ENCODE measurements at regions not wholly inside any gene's neighbourhood (a gene's known extent, or its start where the extent isn't known, plus 50 kb on each side); places are given as distances from the start of the nearest gene placed in this dataset.
A peak's percentile ranks its signal among the peaks of the same experiment; 100 is the strongest.
"Not testable (repeated sequence)": the region's sequence is repeated elsewhere in the genome, so short reads cannot be mapped to it uniquely, and the experiment has no call there.

DNA sequence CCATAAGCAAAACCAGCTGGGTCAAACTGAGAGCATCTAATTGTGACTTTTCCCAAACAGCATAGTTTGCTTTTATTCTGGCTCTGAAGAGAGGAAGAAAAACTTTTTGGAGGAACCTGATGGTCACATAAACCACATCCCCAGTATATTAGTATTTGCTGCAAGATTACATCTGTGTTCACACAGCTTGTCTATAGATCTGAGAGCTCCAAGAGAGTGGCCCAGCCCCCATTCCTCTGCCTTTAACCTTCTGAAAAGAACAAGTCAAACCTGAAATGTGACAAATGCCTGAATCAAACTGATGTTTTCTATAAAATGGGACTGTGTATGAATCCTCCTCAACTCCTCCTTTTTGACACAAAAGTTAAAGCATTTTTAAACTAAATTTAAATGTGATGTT, 435.2 kb downstream of the ZNF479 start:
- not testable (repeated sequence) for DNase-seq (ENCODE audit: low spot score)

DNA sequence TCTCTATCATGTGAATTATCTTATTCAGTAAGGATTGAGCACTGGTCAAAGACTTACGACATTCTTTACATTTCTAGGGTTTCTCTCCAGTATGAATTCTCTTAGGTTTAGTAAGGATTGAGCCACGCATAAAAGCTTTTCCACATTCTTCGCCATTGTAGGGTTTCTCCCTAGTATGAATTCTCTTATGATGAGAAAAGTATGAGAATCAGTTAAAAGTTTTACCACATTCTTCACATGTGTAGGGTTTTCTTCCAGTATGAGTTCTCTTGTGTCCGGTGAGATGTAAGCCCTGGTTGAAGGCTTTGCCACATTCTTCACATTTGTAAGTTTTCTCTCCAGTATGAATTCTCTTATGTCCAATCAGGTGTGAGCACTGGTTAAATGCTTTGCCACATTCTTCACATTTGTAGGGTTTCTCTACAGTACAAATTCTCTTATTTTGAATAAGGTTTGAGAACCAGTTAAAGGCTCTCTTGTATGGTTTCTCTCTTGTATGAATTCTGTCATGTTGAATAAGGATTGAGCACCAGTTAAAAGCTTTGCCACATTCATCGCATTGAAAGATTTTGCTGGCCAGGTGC, 445.9 kb downstream of the ZNF479 start:
- no peak for DNase-seq (ENCODE audit: low spot score)

DNA sequence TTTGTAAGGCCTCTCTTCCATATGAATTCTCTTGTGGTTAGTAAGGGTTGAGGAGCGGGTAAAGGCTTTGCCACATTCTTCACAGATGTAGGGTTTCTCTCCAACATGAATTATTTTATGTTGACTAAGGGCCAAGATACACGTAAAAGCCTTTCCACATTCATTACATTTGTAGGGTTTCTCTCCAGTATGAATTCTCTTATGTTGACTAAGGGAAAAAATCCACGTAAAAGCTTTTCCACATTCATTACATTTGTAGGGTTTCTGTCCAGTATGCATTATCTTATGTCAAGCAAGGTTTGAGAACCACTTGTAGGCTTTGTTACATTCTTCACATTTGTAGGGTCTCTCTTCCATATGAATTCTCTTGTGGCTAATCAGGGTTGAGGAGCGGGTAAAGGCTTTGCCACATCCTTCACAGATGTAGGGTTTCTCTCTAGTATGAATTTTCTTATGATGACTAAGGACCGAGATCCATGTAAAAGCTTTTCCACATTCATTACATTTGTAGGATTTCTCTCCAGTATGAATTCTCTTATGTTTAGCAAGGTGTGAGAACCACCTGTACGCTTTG, 493.0 kb downstream of the ZNF479 start:
- DNase-seq (ENCODE audit: low spot score): no peak

DNA sequence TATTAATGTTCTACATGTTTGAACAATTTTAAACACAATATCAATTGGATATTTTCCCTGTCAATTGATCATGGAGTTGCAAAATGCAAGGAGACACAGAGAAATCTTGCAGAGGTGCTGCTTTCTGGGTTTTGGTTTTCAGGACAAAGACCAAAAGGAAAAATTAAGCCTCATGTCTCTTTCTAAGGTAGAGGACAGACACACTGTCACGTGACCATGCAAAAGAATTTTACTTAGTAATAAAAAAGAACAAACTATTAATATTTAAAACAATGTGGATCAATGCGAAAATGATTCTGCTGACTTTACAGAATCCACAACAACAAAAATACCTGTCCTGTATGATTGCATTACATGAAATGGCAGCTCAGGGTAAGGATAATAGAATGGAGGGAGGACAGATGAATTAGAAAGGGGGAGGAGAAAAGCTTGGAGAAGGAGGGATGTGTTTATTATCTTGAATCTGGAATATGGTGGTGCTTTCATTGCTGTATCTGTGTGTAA, 493.7 kb upstream of the NUPR2 start:
- no peak for DNase-seq (ENCODE audit: low spot score)

DNA sequence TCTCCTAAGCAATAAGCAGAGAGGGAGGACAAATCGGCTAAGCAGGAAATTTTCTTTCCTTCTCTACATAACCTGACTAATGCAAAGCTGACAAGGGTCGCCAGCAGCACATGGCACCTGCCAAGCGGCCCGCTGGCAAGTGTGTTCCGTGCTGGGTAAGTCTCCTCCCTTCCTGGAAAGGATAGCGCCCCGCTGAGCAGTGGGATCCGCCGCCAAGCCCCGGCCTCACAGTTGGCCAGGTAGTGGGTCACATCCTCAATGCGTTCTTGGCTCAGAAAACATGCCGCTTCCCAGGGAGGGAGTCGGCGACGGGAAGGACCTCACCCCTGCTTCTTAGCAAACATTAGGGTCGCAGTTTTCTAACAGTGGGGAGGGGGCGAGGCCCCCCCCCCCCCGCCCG, 488.9 kb upstream of the NUPR2 start:
- DNase-seq (ENCODE audit: low spot score): no peak

DNA sequence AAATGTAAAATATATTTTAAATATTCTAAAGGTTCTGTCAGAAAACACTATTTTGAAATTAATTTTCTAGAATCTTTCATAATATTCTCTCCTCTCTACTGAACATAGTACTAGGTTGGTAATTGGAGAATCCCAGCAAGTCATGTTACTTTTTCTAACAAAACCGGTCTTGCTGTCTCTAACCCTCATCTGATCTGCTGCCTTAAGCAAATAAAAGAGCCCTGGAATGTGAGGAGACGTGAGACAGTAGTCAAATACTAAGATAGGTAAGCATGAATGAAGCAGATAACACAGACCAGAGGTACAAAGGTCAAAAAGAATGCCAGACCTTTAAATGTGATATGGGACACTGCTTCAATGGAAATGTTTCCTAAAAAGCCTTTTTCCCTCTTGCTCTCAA, 462.4 kb upstream of the NUPR2 start:
- no peak for DNase-seq (ENCODE audit: low spot score)

DNA sequence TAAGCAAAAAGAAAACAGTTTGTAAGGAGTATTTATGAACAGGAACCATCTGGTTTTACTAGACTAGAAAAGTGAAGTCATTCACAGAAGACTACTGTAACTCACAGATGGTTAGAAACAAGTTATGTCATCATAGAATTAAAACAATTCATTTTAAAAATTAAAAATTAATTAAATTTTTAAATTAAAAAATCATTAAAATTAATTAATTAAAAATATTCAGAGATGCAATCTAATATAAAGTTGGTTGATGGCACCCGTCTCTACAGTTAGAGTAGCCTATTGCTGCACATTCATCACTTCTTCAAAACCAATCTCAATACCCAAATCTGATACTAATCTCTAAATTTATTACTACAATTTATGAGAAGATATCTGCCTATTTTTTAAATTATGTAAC, 454.8 kb upstream of the NUPR2 start:
- no peak for DNase-seq (ENCODE audit: low spot score)

DNA sequence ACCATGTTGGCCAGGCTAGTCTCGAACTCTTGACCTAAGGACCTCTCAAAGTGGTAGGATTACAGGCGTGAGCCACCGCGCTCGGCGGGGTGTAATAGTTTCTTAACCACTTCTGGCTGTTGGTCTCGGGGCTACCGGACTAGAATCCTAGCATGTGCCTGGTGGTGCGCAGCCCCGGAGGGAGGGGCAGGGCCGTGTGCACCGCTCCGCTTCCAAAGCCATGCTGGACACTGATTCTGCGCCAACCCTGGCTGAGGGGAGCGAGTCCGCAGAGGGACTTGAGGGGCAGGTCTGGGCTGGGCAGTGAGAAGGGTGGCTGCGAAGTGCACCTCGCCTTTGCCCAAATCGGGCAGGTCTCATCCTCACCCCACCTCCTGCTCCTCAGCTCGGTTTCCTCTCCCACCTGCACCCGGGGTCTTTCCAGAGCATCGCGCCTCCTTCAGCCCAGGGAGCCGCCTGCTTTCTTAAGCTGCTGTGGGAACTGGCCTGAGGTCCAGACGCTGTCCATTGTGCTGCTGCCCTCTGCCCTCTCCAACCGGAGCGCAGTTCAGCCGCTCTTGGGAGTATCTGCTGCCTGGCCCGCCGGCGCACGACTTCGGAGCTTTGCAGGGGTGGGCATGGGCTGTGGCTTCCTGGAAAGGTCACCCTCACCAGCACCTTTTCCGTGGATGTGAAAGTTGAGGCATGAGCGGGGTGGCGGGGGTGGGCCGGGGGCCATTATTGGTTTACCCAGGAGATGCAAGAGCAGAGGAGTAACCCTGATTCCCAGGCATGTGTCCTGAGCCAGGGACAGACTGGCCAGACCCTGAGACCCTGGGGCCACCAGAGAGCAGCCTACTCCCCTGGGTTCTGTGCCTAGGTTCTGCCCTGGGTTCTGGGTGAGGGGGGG, 422.6 kb upstream of the NUPR2 start:
- DNase-seq (ENCODE audit: low spot score): no peak

DNA sequence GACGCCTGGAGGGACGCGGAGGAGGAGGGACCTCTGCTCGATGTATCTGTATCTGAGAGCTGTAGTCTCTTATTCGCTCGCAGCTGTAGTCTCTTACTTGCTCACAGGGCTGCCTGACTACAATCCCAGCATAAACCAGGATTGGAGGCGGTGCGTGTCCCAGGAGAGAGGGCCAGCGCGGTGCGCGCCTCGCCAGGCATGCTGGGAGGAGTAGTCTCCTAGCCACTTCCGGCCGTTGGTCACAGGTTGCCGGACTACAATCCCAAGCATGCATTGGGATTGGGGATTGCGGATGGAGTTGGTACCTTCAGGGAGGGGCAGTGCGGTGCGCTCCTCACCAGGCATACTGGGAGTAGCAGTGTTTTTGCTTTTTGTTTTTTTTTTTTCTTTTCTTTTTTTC, 421.7 kb upstream of the NUPR2 start:
- peak; percentile 4 for DNase-seq (ENCODE audit: low spot score)

DNA sequence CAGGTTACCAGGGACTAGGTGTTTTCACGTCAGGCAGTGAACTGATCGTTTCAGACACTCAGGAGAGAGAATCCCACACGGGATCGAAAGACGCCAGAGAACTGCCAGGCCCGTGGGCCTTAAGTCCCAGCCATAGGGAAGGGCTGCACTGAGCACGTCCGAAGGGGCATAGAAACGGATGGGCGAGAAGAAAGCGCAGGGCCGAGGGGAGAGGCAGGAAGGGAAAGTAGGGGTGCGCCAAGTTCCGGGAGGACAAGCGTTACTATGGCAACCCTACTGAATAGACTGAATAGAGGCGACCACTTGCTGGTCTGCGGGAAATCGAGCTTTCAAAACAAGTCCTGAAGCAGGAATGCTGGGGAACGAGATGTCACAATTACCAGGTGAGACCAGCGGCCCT, 421.3 kb upstream of the NUPR2 start:
- no peak for DNase-seq (ENCODE audit: low spot score)

DNA sequence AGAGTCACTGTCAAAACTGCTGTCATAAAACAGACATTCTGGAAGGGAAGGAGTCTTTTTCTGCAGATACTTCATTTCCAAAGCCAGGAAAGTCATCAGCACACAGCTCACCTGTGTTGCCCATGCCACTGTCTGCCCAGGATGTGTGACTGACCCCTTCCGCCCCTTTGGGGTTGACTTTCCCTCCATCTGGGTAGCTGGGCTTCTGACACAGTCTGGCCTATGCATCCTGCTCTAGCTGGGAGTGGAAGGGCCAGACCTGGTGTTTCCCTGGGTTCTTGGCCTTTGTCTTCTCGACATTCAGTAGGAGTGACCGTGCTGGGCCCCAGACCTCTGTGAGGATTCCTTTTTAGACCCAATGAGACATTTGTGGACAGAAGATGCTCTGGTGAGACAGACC, 378.9 kb upstream of the NUPR2 start:
- DNase-seq (ENCODE audit: low spot score): no peak

DNA sequence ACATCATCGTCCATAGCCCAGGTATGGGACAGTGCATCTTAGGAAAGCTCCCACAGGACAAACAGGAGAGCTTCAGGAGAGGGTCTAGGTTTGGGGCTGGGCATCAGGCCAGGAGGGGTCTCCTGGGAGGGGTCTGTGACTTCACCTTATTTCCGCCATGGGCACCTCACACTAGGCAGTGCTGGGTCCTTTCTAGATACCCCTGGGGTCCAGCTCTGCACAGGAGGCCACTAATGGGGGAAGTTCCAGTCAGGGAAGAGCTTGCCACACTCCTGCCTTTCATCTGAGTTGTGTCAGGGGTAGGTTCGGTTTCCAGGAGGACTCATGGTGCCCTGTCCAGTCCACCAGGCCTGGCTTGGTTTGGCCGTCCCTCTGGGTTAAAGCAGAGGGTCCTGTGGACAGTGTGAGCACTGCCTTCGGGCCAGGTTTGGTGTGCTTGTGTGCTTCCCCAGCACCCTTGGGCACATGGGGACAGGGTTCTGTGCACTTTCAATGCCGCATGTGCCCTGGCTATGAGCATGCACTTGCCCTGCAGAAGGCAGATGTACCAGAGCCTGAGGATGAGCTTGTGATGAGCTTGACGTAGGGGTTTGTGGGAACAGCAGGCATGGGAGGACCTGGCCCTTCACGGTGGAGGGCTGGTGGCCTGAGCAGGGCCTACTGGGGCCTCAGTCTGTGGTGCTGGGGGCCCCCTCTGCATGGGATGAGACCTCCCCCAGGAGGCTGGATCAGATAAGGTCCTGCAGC, 377.7 kb upstream of the NUPR2 start:
- DNase-seq (ENCODE audit: low spot score): no peak

DNA sequence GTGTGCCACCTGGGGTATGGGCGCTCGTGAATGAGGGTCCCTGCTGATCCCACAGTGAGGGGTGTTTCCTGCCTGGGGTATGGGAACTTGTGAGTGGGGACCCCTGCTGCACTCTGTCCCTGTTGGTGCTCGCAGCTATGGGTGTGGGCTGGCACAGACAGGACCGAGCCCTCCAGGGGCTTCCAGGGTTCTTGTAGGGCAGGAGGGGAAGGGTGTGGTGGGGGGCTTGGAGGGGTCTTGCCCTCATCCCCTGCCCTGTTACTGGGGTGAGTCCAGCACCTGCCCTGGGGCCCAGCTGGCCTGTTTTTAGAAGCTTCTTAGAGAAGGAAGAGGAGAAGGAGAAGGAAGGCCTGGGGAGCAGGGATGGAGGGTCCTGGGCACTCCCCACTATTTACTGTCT, 377.0 kb upstream of the NUPR2 start:
- no peak for DNase-seq (ENCODE audit: low spot score)

DNA sequence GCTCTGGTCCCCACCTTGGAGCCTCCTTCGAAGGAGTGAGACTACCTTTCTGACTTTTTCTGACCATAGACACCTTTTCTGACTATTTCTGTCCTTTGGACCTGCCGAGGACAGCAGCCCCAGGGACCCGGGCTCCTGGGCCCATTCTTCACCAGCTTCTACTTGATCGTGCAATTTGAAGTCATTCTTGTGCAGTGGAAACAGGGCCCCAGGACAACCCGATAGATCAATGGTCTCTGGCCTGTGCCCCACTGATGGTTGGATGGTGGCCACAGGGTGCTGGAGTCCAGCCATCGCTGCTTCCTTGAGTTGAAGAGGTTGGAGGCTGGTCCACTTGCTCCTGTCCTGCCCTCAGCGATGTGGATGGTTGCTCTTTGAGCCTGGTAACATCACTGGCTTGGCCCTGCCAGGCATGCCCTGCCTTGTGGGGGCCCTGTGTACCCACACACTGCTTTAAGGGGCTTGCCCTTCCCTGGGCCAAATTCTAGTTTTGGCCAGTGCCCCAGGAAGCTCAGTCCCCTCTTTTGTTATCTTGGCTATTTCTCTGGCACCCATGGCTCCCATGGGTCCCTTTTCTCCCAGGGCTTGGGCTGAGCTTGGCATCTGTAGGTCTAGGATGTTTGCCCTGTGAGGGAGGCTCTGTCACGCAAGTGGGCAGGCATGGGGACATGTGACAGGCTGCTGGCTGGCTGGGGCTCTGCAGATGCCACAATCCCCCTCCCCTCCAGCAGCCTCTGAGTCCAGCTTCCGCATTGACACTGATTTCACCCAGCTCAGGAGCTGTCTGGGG, 375.6 kb upstream of the NUPR2 start:
- DNase-seq (ENCODE audit: low spot score): no peak

DNA sequence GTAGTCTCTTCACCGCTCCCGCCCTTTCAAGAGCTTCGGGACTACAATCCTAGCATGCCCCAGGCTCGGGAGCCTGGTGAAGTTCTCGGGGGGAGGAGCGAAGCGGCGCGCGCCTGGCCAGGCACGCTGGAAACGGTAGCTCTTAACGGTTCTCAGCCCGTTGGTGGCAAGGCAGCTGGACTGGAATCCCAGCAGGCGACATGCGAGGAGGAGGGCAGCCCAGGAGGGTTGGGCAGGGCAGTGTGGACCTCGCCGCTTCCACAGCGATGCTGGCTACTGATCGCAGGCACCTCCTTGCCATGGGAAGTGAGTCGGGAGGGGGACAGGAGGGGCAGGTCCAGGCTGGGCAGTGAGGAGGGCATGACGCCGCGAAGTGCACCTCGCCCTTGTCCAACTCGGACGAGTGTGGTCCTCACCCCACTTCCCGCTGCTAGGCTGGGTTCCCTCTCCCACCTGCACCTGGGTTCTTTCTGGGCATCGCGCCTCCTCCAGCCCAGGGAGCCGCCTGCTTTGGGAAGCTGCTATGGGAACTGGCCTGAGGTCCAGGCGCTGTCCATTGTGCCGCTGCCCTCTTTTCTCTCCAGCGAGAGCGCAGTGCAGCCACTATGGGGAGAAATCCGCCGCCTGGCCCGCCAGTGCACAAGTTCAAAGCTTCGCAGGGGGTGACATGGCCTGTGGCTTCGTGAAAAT, 367.8 kb upstream of the NUPR2 start:
- no peak for DNase-seq (ENCODE audit: low spot score)

DNA sequence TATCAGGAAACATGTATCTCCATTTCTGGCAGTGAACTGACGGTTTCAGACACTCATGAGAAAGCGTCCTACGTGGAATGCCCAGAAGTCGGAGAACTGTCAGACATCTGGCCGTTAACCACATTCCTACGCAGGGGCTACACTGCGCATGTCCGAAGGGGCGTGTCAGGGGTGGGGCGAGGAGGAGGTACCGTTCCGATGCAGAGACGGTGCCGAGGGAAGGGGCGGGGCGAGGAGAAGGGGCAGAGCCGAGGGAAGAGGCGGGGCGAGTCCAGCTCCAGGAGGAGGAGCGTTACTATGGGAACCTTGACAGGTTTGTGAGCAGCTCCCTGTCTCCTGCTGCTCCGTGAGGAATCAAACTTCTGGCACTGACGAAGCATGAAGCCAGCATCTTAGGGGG, 366.9 kb upstream of the NUPR2 start:
- no peak for DNase-seq (ENCODE audit: low spot score)

DNA sequence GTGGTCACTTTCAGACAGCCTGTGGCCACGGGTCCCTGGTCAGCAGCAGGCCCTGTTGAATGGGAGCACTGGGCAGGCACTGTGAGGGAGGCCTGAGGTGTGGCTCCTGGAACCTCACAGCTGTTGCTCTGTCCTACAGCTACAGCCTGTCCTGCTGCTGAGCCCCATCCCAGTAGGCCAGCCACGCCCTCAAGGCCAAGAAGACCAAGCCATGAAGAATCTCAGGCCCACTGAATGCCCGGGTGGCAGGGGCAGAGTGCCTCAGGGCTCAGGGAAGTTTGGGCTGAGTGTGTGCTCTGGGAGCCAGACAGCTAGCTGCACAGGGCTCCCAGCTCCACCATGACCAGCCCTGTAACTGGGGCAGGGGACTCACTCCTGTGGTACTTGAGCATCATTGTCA, 363.5 kb upstream of the NUPR2 start:
- DNase-seq (ENCODE audit: low spot score): no peak

DNA sequence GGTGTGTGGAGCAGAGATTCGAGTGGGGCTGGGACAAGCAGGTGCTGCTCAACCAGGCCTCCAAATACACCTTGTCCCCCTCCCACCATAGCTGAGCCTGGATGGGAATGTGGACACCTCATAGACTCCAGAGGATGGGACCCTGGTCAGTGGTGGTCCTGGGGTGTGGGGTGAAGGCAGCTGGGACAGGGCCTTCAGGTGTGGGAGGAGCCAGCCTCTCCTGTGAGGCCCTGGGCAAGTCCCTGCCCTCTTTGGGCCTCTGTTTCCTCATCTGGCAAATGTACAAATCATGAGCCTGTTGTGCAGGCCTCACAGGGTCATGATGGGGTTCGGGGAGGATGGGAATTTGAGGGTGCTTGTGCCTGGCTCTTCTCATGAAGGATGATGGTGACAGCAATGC, 362.9 kb upstream of the NUPR2 start:
- no peak for DNase-seq (ENCODE audit: low spot score)

DNA sequence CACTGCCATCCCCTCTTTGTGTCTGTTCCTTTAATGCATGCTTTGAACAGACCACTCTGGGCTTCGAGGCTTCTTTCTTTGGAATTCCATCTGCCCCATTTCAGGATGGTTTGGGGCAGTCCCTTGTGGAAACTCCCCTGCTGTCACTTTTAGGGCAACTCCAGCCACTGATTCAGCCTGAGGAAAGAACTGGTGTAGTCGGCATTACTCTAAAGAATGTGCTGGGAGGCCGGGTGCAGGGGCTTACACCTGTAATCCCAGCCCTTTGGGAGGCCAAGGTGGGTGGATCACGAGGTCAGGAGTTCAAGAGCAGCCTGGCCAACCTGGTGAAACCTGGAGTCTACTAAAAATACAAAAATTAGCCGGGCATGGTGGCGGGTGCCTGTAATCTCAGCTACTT, 358.1 kb upstream of the NUPR2 start:
- DNase-seq (ENCODE audit: low spot score): no peak

DNA sequence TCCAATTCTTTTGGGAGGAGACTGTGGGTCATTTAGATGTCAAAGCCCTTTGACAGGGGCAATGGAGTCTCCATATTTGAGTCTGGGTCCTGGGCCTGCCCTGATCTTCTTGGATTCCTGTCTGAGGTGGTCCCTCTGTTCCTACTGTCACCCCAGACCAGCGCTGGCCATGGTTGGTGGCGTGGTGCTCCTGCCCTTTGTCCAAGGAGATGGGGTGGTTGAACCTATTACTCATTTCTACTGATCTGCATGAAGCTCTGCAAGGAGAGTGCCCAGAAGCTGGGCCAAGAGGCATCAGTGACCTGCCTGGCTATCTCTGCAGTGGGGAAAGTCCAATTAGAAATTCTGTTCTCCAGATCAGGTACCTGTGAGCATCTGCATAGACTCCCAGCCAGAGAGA, 355.6 kb upstream of the NUPR2 start:
- DNase-seq (ENCODE audit: low spot score): no peak

Data from Ammon's horn (tissue), 1 donor.